Activated CD8-positive, alpha-beta memory T cell treated with anti-CD3 and anti-CD28 coated beads for 36 hours (primary cell): ENCODE measurements at regions not wholly inside any gene's neighbourhood (a gene's known extent, or its start where the extent isn't known, plus 50 kb on each side); places are given as distances from the start of the nearest gene placed in this dataset.
"Not testable (repeated sequence)": the region's sequence is repeated elsewhere in the genome, so short reads cannot be mapped to it uniquely, and the experiment has no call there.

Experiments
- CTCF ChIA-PET: fragments of 350-600 bp; sonication (Branson Sonifier 250); formaldehyde crosslinking; loops from one replicate; lab custom pipeline; 2021; ENCODE audit warnings: antibody characterized with exemption; lab: Charles Lee
- POLR2A ChIA-PET: fragments of 350-600 bp; sonication (Branson Sonifier 250); formaldehyde crosslinking; loops from one replicate; lab custom pipeline; 2021; ENCODE audit warnings: antibody characterized with exemption; lab: Charles Lee

GRCh38 chr2:155043097-155043496 lies 344.6 kb downstream of the KCNJ3 start:
- POLR2A ChIA-PET, result no interaction called here
- CTCF ChIA-PET, result no interaction called here

GRCh38 chr2:155035308-155035707 lies 336.8 kb downstream of the KCNJ3 start:
- ChIA-PET POLR2A (no interaction called here), CTCF (no interaction called here)

GRCh38 chr2:155033652-155034051 lies 335.2 kb downstream of the KCNJ3 start:
- ChIA-PET CTCF (no interaction called here), POLR2A (no interaction called here)

- POLR2A ChIA-PET, result no interaction called here
- CTCF ChIA-PET, result no interaction called here
These were observed 331.8 kb downstream of the KCNJ3 start for GRCh38 chr2:155030296-155030695.

GRCh38 chr2:155026651-155027174 lies 328.2 kb downstream of the KCNJ3 start:
- CTCF ChIA-PET, result no interaction called here
- POLR2A ChIA-PET, result no interaction called here

- ChIA-PET CTCF (no interaction called here), POLR2A (no interaction called here)
These were observed 325.2 kb downstream of the KCNJ3 start for GRCh38 chr2:155023674-155024073.

- ChIA-PET POLR2A (no interaction called here), CTCF (no interaction called here)
These were observed 324.0 kb downstream of the KCNJ3 start for GRCh38 chr2:155022531-155022930.

GRCh38 chr2:155021618-155022017 lies 323.1 kb downstream of the KCNJ3 start:
- ChIA-PET POLR2A (no interaction called here), CTCF (no interaction called here)

- ChIA-PET POLR2A (no interaction called here), CTCF (no interaction called here)
These were observed 321.8 kb downstream of the KCNJ3 start for GRCh38 chr2:155020246-155020645.

GRCh38 chr2:155010925-155011324 lies 312.4 kb downstream of the KCNJ3 start:
- CTCF ChIA-PET, result no interaction called here
- POLR2A ChIA-PET, result no interaction called here

- ChIA-PET POLR2A (no interaction called here), CTCF (no interaction called here)
These were observed 296.9 kb downstream of the KCNJ3 start for GRCh38 chr2:154995361-154995760.

GRCh38 chr2:154992826-154993225 lies 294.3 kb downstream of the KCNJ3 start:
- POLR2A ChIA-PET, result no interaction called here
- CTCF ChIA-PET, result no interaction called here

- ChIA-PET CTCF (no interaction called here), POLR2A (no interaction called here)
These were observed 280.2 kb downstream of the KCNJ3 start for GRCh38 chr2:154978710-154979109.

GRCh38 chr2:154978244-154978643 lies 279.7 kb downstream of the KCNJ3 start:
- POLR2A ChIA-PET, result no interaction called here

GRCh38 chr2:154974041-154974440 lies 275.5 kb downstream of the KCNJ3 start:
- CTCF ChIA-PET, result no interaction called here
- POLR2A ChIA-PET, result no interaction called here

More at GRCh38 chr2:154978244-154978643, 279.7 kb downstream of the KCNJ3 start:
- CTCF ChIA-PET, result no interaction called here

GRCh38 chr2:154963511-154963910 lies 265.0 kb downstream of the KCNJ3 start:
- POLR2A ChIA-PET, result no interaction called here

GRCh38 chr2:154961676-154962075 lies 263.2 kb downstream of the KCNJ3 start:
- ChIA-PET POLR2A (no interaction called here), CTCF (no interaction called here)

More at GRCh38 chr2:154963511-154963910, 265.0 kb downstream of the KCNJ3 start:
- CTCF ChIA-PET, result no interaction called here

- ChIA-PET CTCF (no interaction called here), POLR2A (no interaction called here)
These were observed 262.5 kb downstream of the KCNJ3 start for GRCh38 chr2:154960802-154961583.

GRCh38 chr2:154952346-154952980 lies 254.0 kb downstream of the KCNJ3 start:
- ChIA-PET CTCF (no interaction called here), POLR2A (no interaction called here)

- POLR2A ChIA-PET, CTCF ChIA-PET: not testable (repeated sequence)
These were observed 248.9 kb downstream of the KCNJ3 start for GRCh38 chr2:154947416-154947815.

GRCh38 chr2:154945984-154946383 lies 247.5 kb downstream of the KCNJ3 start:
- POLR2A ChIA-PET, result no interaction called here
- CTCF ChIA-PET, result no interaction called here
